Body of pancreas (tissue), 4 donors: ENCODE measurements at regions not wholly inside any gene's neighbourhood (a gene's known extent, or its start where the extent isn't known, plus 50 kb on each side); places are given as distances from the start of the nearest gene placed in this dataset.
A peak's percentile ranks its signal among the peaks of the same experiment; 100 is the strongest.

Experiments
- ATAC-seq: fragments of 150-250 bp; one replicate; pipeline ENCODE4 v1.9.1; 2016
- DNase-seq, 4 donors: peaks; one replicate each; pipeline ENCODE4 v3.0.0-alpha.2; 2019
- H3K27ac ChIP-seq, 4 donors: fragments of 200-600 bp; sonication (generic); 1 replicate in 3 of 4; 2 replicates in 1 of 4; pipeline versions ENCODE4 v1.5.1 to v1.6.1; 2016 to 2019; ENCODE audit warnings: mild to moderate bottlenecking in 1 of 4, mixed read lengths in 1 of 4, moderate library complexity in 1 of 4
- H3K27me3 ChIP-seq, 2 donors: fragments of 200-600 bp; sonication (generic); one replicate each; pipeline ENCODE4 v1.6.0; 2016; ENCODE audit warnings: mild to moderate bottlenecking in 1 of 2
- H3K36me3 ChIP-seq, 2 donors: fragments of 200-600 bp; sonication (generic); replicated peaks in 1 of 2; 2 replicates each; pipeline ENCODE4 v1.5.1; 2016; ENCODE audit warnings: low read depth in 2 of 2; ENCODE audit not compliant: insufficient read depth in 1 of 2
- H3K4me1 ChIP-seq: fragments of 200-600 bp; sonication (generic); one replicate; pipeline ENCODE4 v1.6.0; 2016
- H3K4me3 ChIP-seq, 2 donors: fragments of 200-600 bp; sonication (generic); 1 replicate in 1 of 2; 2 replicates in 1 of 2; pipeline ENCODE4 v1.5.1; 2016 to 2019
- H3K9me3 ChIP-seq, 3 donors: fragments of 200-600 bp; sonication (generic); 1 replicate in 2 of 3; 2 replicates in 1 of 3; pipeline ENCODE4 v1.5.1; 2016
- CTCF ChIP-seq, 7 experiments: fragments of 450-650 bp in 4 of 7; fragments of 200-600 bp in 3 of 7; sonication (generic) in 3 of 7; IDR thresholded peaks; one replicate each; pipeline ENCODE4 v1.5.1; 2016 to 2019; ENCODE audit warnings: antibody characterized with exemption in 7 of 7
- POLR2A ChIP-seq, 3 donors: fragments of 450-650 bp; IDR thresholded peaks; one replicate each; pipeline ENCODE4 v1.6.1; 2016; ENCODE audit warnings: antibody characterized with exemption in 3 of 3, mild to moderate bottlenecking in 2 of 3
- WGBS, 2 donors: methylation state at CpG; one replicate each; pipeline ENCODE4 v1.1.5; 2017; 5-methylcytosine and 5-hydroxymethylcytosine counted together
- intact Hi-C: fragments of 100-400 bp; cut with DNase I; formaldehyde crosslinking; loops from one replicate; pipeline ENCODE4 v1.15.1; 2023

- Histone ChIP-seq H3K27me3 (no peaks in the 10 kb centered on the region), H3K27ac (peak overlapping the region in 3 of 4 donors; percentile 46 to 72 (median 52)), H3K4me1 (peaks cover 39% of the 10 kb centered on the region), H3K9me3 (no peaks in the 10 kb centered on the region), H3K36me3 (no peaks in the 10 kb centered on the region), H3K4me3 (no peak overlapping the region)
- WGBS, 2 donors = 38 to 58% methylated on average over 4 of the region's 4 CpGs
- DNase-seq (peak in 3 of 4 donors; percentile 40 to 61 (median 53)), ATAC-seq (peak; percentile 89)
- TF ChIP-seq CTCF (IDR thresholded peaks at IDR 0.05) (no peak), POLR2A (IDR thresholded peaks at IDR 0.05) (no peak)
- intact Hi-C loops = loop anchor here (10.0 kb wide), 1 partner anchor 61 kb away; no protein-coding TSS in a partner anchor
Observed at GRCh38 chr20:24755411-24755922, 193.6 kb upstream of the CST7 start.

GRCh38 chr20:24756292-24757025 lies 192.6 kb upstream of the CST7 start:
- 35 to 39% methylated on average over 12 of the region's 12 CpGs for WGBS, 2 donors
- H3K27me3 ChIP-seq = no peaks in the 10 kb centered on the region
- TF ChIP-seq POLR2A (IDR thresholded peaks at IDR 0.05) (no peak), CTCF (IDR thresholded peaks at IDR 0.05) (no peak)
- ATAC-seq (no peak), DNase-seq (peak in 1 of 4 donors; percentile 1)
- H3K4me3 ChIP-seq = no peak overlapping the region
- no peaks in the 10 kb centered on the region for H3K36me3 ChIP-seq
- no peaks in the 10 kb centered on the region for H3K9me3 ChIP-seq
- peaks cover 39% of the 10 kb centered on the region for H3K4me1 ChIP-seq
- intact Hi-C loops = loop anchor here (10.0 kb wide), 1 partner anchor 62 kb away; no protein-coding TSS in a partner anchor
- H3K27ac ChIP-seq = peak overlapping the region in 3 of 4 donors; percentile 46 to 72 (median 52)

DNA sequence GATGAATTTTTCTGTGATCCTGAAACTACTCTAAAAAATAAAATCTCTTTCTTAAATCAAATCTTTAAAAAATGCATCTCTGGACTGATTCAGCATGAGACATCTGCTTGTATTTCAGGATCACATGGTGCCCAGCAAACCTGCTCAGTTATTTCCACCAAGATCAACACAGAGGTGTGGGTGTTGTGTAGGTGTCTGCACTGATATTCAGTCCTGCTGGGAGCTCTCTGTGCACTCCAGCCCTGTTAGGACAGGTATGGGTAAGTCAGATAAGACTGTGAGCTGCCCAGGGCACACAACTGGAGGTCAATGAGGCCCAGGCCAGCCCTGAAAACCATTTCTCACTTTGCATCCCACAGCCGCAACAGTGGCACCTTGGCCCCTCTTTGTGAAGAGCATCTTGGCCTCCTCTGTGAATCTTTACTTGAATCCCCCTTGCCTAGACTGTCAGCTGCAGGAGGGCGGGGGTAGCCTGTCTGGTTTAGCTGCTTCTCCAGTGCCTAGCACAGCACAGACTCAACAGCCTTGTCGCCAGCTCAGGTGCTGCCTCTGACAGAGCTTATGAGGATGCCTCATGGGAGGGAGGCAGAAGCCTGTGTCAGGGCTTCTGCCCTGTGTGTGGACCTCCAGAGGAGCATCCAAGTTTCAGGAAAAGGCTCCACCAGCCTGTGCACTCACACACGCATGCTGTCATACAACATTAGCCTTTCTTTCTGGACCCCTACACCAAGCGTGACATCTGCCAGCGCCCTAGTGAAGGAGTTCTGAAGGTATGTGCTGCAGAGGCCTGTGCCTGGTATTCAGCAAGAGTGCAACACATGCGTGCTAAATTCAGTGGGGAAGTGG lies 187.6 kb upstream of the CST7 start:
- ATAC-seq (no peak), DNase-seq (no peak)
- Histone ChIP-seq H3K4me1 (peaks cover 5% of the 10 kb centered on the region), H3K4me3 (no peak overlapping the region), H3K27ac (no peak overlapping the region), H3K9me3 (no peaks in the 10 kb centered on the region), H3K27me3 (no peaks in the 10 kb centered on the region), H3K36me3 (no peaks in the 10 kb centered on the region)
- TF ChIP-seq POLR2A (IDR thresholded peaks at IDR 0.05) (no peak), CTCF (IDR thresholded peaks at IDR 0.05) (no peak)
- intact Hi-C loops = no loop called here
- WGBS, 2 donors = 90 to 98% methylated on average over 7 of the region's 7 CpGs

- TF ChIP-seq CTCF (IDR thresholded peaks at IDR 0.05) (no peak), POLR2A (IDR thresholded peaks at IDR 0.05) (no peak)
- intact Hi-C loops = no loop called here
- H3K36me3 ChIP-seq = no peaks in the 10 kb centered on the region
- no peak overlapping the region for H3K27ac ChIP-seq
- WGBS, 2 donors = 78 to 91% methylated on average over 3 of the region's 3 CpGs
- no peak overlapping the region for H3K4me3 ChIP-seq
- no peaks in the 10 kb centered on the region for H3K4me1 ChIP-seq
- ATAC-seq (no peak), DNase-seq (no peak)
- no peaks in the 10 kb centered on the region for H3K27me3 ChIP-seq
- no peaks in the 10 kb centered on the region for H3K9me3 ChIP-seq
Observed at GRCh38 chr20:24762371-24762770, 186.7 kb upstream of the CST7 start.
